Superior temporal gyrus (tissue), 1 donor: ENCODE measurements at regions not wholly inside any gene's neighbourhood (a gene's known extent, or its start where the extent isn't known, plus 50 kb on each side); places are given as distances from the start of the nearest gene placed in this dataset.

Experiments used
- DNase-seq: peaks from one replicate; pipeline ENCODE4 v3.0.0-alpha.2; 2016; ENCODE audit errors: extremely low spot score

- no peak for DNase-seq
Observed at GRCh38 chr17:13087802-13088201, 70.0 kb upstream of the ELAC2 start.

- no peak for DNase-seq
Observed at GRCh38 chr17:13086142-13086769, 68.4 kb upstream of the ELAC2 start.

- no peak for DNase-seq
Observed at GRCh38 chr17:13085578-13085977, 67.8 kb upstream of the ELAC2 start.

GRCh38 chr17:13084420-13084819, 66.6 kb upstream of the ELAC2 start:
- DNase-seq: no peak

- no peak for DNase-seq
Observed at GRCh38 chr17:13078591-13079385, 61.0 kb upstream of the ELAC2 start.

DNA sequence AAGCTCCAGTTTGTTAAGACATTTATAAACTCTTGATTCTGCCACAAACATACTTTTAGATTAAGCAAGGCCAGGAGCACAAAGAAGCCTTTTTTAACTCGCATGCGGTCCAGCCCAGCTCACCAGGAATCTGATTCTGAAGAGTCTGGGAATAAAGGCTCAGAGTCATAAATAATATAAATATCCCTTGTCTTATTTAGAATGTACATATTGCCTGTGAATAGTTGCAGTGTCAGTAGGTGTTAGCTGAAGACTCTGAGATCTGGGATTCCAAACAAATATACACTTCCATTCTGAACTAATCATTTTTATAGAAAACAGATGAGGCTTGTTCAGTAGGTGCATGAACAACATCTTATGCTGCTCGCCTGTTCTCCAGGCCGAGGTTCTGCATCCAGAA, 59.1 kb upstream of the ELAC2 start:
- DNase-seq: no peak

DNA sequence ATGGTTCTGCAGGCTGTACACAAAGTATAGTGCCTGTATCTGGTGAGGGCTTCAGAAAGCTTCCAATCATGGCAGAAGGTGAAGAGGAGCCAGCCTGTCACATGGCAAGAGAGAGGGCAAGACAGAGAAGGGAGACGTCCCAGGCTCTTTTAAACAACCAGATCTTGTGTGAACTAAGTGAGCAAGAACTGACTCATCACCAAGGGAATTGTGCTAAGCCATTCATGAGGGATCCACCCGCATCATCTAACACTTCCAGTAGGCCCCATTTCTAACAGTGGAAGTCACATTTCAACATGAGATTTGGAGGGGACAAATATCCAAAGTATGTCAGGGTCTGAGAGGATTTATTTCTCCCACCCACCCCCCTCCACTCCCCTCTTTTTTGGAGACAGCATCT, 56.2 kb upstream of the ELAC2 start:
- DNase-seq: no peak

- no peak for DNase-seq
Observed at GRCh38 chr17:13073018-13073417, 55.2 kb upstream of the ELAC2 start.

DNA sequence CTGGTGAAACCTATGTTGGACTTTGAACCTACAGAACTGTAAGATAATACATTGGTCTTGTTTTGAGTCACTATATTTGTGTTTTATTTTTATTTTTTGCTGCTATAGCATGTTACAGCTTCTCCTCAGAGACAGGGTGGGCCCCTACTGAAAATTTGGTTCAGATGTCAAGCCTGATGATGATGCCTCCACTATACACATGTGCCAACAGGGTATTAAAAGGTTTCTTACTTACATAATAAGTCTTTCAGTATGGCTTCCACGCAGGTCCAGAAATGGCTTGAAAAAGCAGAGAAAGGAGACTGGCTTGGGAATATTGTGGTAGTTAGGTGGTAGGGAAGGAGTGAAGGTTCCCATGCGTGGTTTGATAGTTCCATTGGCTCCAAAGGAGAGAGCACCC, 52.9 kb upstream of the ELAC2 start:
- DNase-seq: no peak

DNA sequence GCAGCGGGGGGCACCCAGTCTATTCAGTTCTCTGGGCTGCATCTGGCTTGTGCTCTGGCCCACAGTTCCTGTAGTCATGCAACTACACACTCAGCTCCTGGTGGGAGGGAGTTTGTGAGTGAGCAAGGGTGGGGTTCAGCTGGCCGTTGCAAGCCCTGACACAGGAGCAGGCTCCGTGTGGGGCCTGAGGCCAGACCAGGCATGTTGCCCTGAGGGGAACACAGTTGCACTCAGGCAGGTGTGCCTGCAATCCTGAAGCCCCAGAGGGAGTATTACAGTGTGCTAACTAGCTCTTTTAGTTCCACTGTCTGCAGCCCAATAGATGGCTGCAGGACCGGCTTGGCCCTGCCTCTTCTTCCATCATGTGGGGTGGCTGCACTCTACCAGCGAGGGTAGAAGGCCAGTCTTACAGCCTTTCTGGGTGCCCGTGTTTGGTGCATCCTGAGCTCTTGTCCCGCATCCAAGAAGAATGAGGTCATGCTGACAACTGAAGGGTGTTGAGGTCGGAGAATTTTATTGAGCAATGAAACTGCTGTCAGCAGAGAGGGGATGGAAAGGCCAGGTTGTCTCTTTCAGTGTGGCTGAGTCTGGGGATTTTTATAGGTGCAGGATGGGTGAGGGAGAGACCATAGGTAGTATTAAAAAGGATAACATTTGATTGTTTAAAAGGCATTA, 49.9 kb upstream of the ELAC2 start:
- DNase-seq: no peak
